ENCODE measurements at regions not wholly inside any gene's neighbourhood (a gene's known extent, or its start where the extent isn't known, plus 50 kb on each side); places are given as distances from the start of the nearest gene placed in this dataset.
"Not testable (repeated sequence)": the region's sequence is repeated elsewhere in the genome, so short reads cannot be mapped to it uniquely, and the experiment has no call there.

DNA sequence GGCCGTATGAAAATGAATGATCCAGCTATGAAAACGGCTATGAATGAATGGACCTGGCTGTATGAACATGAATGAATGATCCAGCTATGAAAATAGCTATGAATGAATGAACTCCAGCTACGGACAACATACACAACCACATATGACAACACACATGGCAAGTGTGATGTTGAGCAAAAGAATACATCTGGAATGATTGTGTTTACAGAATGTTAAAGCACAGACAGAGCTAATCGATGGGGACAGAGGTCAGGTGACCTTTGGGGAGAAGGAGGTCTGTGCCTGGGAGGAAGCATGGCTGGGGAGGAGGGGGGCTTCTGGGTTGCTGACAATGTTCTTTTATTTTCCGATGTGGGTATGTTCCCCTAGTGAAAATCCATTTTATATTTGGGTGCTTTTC, 174.0 kb upstream of the WSCD1 start:
- H3K36me3 ChIP-seq, result no peaks in the 10 kb centered on the region
- H3K27ac ChIP-seq, result no peak overlapping the region
- no peaks in the 10 kb centered on the region for H3K27me3 ChIP-seq
- peaks cover 39% of the 10 kb centered on the region for H3F3A ChIP-seq (ENCODE audit: low read depth)
- no peak for DNase-seq (ENCODE audit: low spot score)
- Mint-ChIP-seq H3K4me3 (peak overlapping the region; percentile 50), H3K27ac (peak overlapping the region; percentile 89), H3K27me3 (ENCODE audit: insufficient read depth, low read depth) (peaks cover 12% of the 10 kb centered on the region), H3K9me3 (peaks cover 9% of the 10 kb centered on the region), H3K4me1 (peaks cover 57% of the 10 kb centered on the region), H3K36me3 (peaks cover 1% of the 10 kb centered on the region)
- H3K4me2 ChIP-seq, result no peak overlapping the region
- H3K9me3 ChIP-seq (ENCODE audit: low read depth), result no peaks in the 10 kb centered on the region
- H3K4me1 ChIP-seq, result peaks cover 50% of the 10 kb centered on the region
- no peak for TF ChIP-seq EZH2phosphoT487 (IDR thresholded peaks at IDR 0.05)
- no peaks in the 10 kb centered on the region for H4K20me1 ChIP-seq (ENCODE audit: low read depth)
- H3K4me3 ChIP-seq, result no peak overlapping the region
- no peaks in the 10 kb centered on the region for H3K79me2 ChIP-seq (ENCODE audit: low read depth)
- no peak overlapping the region for H2AFZ ChIP-seq (replicated peaks)
- H3K9ac ChIP-seq, result no peak overlapping the region

GRCh38 chr17:5897275-5897911, 172.8 kb upstream of the WSCD1 start:
- Histone ChIP-seq H3K4me2 (peak overlapping the region; percentile 73), H3K27ac (peak overlapping the region; percentile 41), H3K9me3 (ENCODE audit: low read depth) (no peaks in the 10 kb centered on the region), H3K79me2 (ENCODE audit: low read depth) (no peaks in the 10 kb centered on the region), H3K27me3 (no peaks in the 10 kb centered on the region), H2AFZ (replicated peaks) (peak overlapping the region; percentile 67), H3K4me1 (peaks cover 48% of the 10 kb centered on the region), H3F3A (ENCODE audit: low read depth) (peaks cover 33% of the 10 kb centered on the region), H3K4me3 (peak overlapping the region; percentile 14), H4K20me1 (ENCODE audit: low read depth) (no peaks in the 10 kb centered on the region), H3K36me3 (no peaks in the 10 kb centered on the region), H3K9ac (no peak overlapping the region)
- DNase-seq (ENCODE audit: low spot score), result peak; percentile 75
- Mint-ChIP-seq H3K27me3 (ENCODE audit: insufficient read depth, low read depth) (peaks cover 6% of the 10 kb centered on the region), H3K4me3 (peak overlapping the region; percentile 35), H3K27ac (peak overlapping the region; percentile 48), H3K36me3 (no peaks in the 10 kb centered on the region), H3K4me1 (peaks cover 60% of the 10 kb centered on the region), H3K9me3 (no peaks in the 10 kb centered on the region)
- TF ChIP-seq EZH2 (IDR thresholded peaks at IDR 0.05), result no peak
- TF ChIP-seq CTCF (IDR thresholded peaks at IDR 0.05), result no peak
- no peak for TF ChIP-seq EZH2phosphoT487 (IDR thresholded peaks at IDR 0.05)

GRCh38 chr17:5897981-5898380, 172.2 kb upstream of the WSCD1 start:
- H3K4me2 ChIP-seq, result peak overlapping the region; percentile 73

GRCh38 chr17:5898406-5898805, 171.8 kb upstream of the WSCD1 start:
- Histone ChIP-seq H3K27ac (no peak overlapping the region), H3K36me3 (no peaks in the 10 kb centered on the region), H3K4me1 (peaks cover 38% of the 10 kb centered on the region), H2AFZ (replicated peaks) (no peak overlapping the region), H3K9ac (no peak overlapping the region), H4K20me1 (ENCODE audit: low read depth) (no peaks in the 10 kb centered on the region), H3K4me2 (no peak overlapping the region), H3F3A (ENCODE audit: low read depth) (peaks cover 23% of the 10 kb centered on the region), H3K27me3 (no peaks in the 10 kb centered on the region), H3K79me2 (ENCODE audit: low read depth) (no peaks in the 10 kb centered on the region), H3K9me3 (ENCODE audit: low read depth) (no peaks in the 10 kb centered on the region), H3K4me3 (no peak overlapping the region)
- H3K9me3 Mint-ChIP-seq, result peaks cover 4% of the 10 kb centered on the region
- no peak overlapping the region for H3K4me3 Mint-ChIP-seq
- TF ChIP-seq EZH2 (IDR thresholded peaks at IDR 0.05) (no peak), EZH2phosphoT487 (IDR thresholded peaks at IDR 0.05) (no peak), CTCF (IDR thresholded peaks at IDR 0.05) (no peak)
- H3K4me1 Mint-ChIP-seq, result peaks cover 50% of the 10 kb centered on the region
- peaks cover 6% of the 10 kb centered on the region for H3K27me3 Mint-ChIP-seq (ENCODE audit: insufficient read depth, low read depth)
- H3K36me3 Mint-ChIP-seq, result no peaks in the 10 kb centered on the region
- DNase-seq (ENCODE audit: low spot score), result no peak
- H3K27ac Mint-ChIP-seq, result peak overlapping the region; percentile 55

More at GRCh38 chr17:5897981-5898380, 172.2 kb upstream of the WSCD1 start:
- H3K4me1 Mint-ChIP-seq, result peaks cover 55% of the 10 kb centered on the region
- not testable (repeated sequence) for H3K79me2 ChIP-seq (ENCODE audit: low read depth); H3K9ac ChIP-seq; H3K4me3 ChIP-seq; H3K9me3 ChIP-seq (ENCODE audit: low read depth); H3K36me3 ChIP-seq; H3K27me3 ChIP-seq; DNase-seq (ENCODE audit: low spot score); H3K4me3 Mint-ChIP-seq; H3K36me3 Mint-ChIP-seq; H4K20me1 ChIP-seq (ENCODE audit: low read depth); H2AFZ ChIP-seq (replicated peaks); H3K9me3 Mint-ChIP-seq; H3K27me3 Mint-ChIP-seq (ENCODE audit: insufficient read depth, low read depth)
- H3K27ac ChIP-seq, result peak overlapping the region; percentile 41
- H3K27ac Mint-ChIP-seq, result peak overlapping the region; percentile 20
- H3F3A ChIP-seq (ENCODE audit: low read depth), result peaks cover 27% of the 10 kb centered on the region
- peaks cover 42% of the 10 kb centered on the region for H3K4me1 ChIP-seq
